Sciatic nerve (tissue), 2 donors: ENCODE measurements at regions not wholly inside any gene's neighbourhood (a gene's known extent, or its start where the extent isn't known, plus 50 kb on each side); places are given as distances from the start of the nearest gene placed in this dataset.
"Not testable (repeated sequence)": the region's sequence is repeated elsewhere in the genome, so short reads cannot be mapped to it uniquely, and the experiment has no call there.

Source experiments
- ATAC-seq: fragments of 200-7000 bp; cut with Tn5 transposase; one replicate; pipeline ENCODE4 v1.9.1; 2020; ENCODE audit warnings: mild to moderate bottlenecking, moderate library complexity
- DNase-seq: peaks from one replicate; pipeline ENCODE4 v3.0.0-alpha.2; 2020; ENCODE audit warnings: low spot score
- intact Hi-C: fragments of 100-400 bp; cut with DNase I; formaldehyde crosslinking; loops from one replicate; pipeline ENCODE4 v1.14.2; 2022
- donor health status: DM: no; HTN: no; CAD: no.
- donor health status: DM: no; HTN: no; CAD: no.

GRCh38 chr5:42309865-42310264, 113.4 kb upstream of the GHR start:
- intact Hi-C loops: no loop called here
- peak; percentile 74 for ATAC-seq
- DNase-seq: no peak

- intact Hi-C loops: no loop called here
- ATAC-seq (no peak), DNase-seq (no peak)
Measured at GRCh38 chr5:42315214-42315613, 108.0 kb upstream of the GHR start.

GRCh38 chr5:42317575-42317974, 105.7 kb upstream of the GHR start:
- ATAC-seq: no peak
- intact Hi-C loops: no loop called here
- no peak for DNase-seq

- intact Hi-C loops, ATAC-seq, DNase-seq: not testable (repeated sequence)
Measured at GRCh38 chr5:42319546-42319945, 103.7 kb upstream of the GHR start.

- intact Hi-C loops: no loop called here
- DNase-seq (no peak), ATAC-seq (no peak)
Measured at GRCh38 chr5:42321785-42322184, 101.5 kb upstream of the GHR start.

GRCh38 chr5:42337143-42337542, 86.1 kb upstream of the GHR start:
- no peak for ATAC-seq
- DNase-seq: no peak
- intact Hi-C loops: no loop called here

GRCh38 chr5:42337607-42338006, 85.6 kb upstream of the GHR start:
- ATAC-seq: no peak
- no peak for DNase-seq

GRCh38 chr5:42338136-42338535, 85.1 kb upstream of the GHR start:
- DNase-seq: no peak
- ATAC-seq: no peak
- intact Hi-C loops: no loop called here

More at GRCh38 chr5:42337607-42338006, 85.6 kb upstream of the GHR start:
- intact Hi-C loops: no loop called here

- no peak for ATAC-seq
- DNase-seq: no peak
- intact Hi-C loops: no loop called here
Measured at GRCh38 chr5:42349163-42349562, 74.1 kb upstream of the GHR start.

GRCh38 chr5:42351956-42352355, 71.3 kb upstream of the GHR start:
- DNase-seq (no peak), ATAC-seq (peak; percentile 30)
- intact Hi-C loops: loop anchor here (1.0 kb wide), 1 partner anchor 44 kb away; no protein-coding TSS in a partner anchor

GRCh38 chr5:42360056-42360455, 63.2 kb upstream of the GHR start:
- intact Hi-C loops: no loop called here
- DNase-seq (no peak), ATAC-seq (peak; percentile 59)

- DNase-seq (no peak), ATAC-seq (no peak)
- intact Hi-C loops: no loop called here
Measured at GRCh38 chr5:42360616-42361314, 62.5 kb upstream of the GHR start.

GRCh38 chr5:42361315-42361688, 61.9 kb upstream of the GHR start:
- DNase-seq (no peak), ATAC-seq (no peak)
- intact Hi-C loops: no loop called here

GRCh38 chr5:42366051-42366450, 57.2 kb upstream of the GHR start:
- DNase-seq: no peak
- intact Hi-C loops: no loop called here
- no peak for ATAC-seq
